Thymus (tissue), 11 donors: ENCODE measurements at regions not wholly inside any gene's neighbourhood (a gene's known extent, or its start where the extent isn't known, plus 50 kb on each side); places are given as distances from the start of the nearest gene placed in this dataset.
"Not testable (repeated sequence)": the region's sequence is repeated elsewhere in the genome, so short reads cannot be mapped to it uniquely, and the experiment has no call there.

Experiments used
- DNase-seq, 9 donors: peaks; one replicate each; pipeline ENCODE4 v3.0.0-alpha.2; 2013; ENCODE audit warnings: low spot score in 9 of 9, low read depth in 6 of 9, missing footprints in 1 of 9
- H3K27ac ChIP-seq, 2 donors: one replicate each; pipeline ENCODE4 v1.5.1; 2013; ENCODE audit warnings: control low read depth in 1 of 2, low read depth in 1 of 2, low read length in 1 of 2, mild to moderate bottlenecking in 1 of 2, moderate library complexity in 1 of 2
- H3K27me3 ChIP-seq, 2 donors: one replicate each; pipeline ENCODE4 v1.5.1; 2013; ENCODE audit warnings: low read length in 1 of 2; ENCODE audit not compliant: control insufficient read depth in 2 of 2, insufficient read depth in 1 of 2
- H3K36me3 ChIP-seq, 2 donors: one replicate each; pipeline ENCODE4 v1.5.1; 2013; ENCODE audit warnings: low read length in 1 of 2, mild to moderate bottlenecking in 1 of 2, moderate library complexity in 1 of 2; ENCODE audit not compliant: control insufficient read depth in 2 of 2, insufficient read depth in 2 of 2
- H3K4me1 ChIP-seq, 2 donors: one replicate each; pipeline ENCODE4 v1.5.1; 2013; ENCODE audit warnings: low read length in 2 of 2; ENCODE audit not compliant: control insufficient read depth in 2 of 2, insufficient read depth in 2 of 2
- H3K4me3 ChIP-seq, 2 donors: one replicate each; pipeline ENCODE4 v1.5.1; 2013; ENCODE audit warnings: low read length in 2 of 2, control low read depth in 1 of 2, mild to moderate bottlenecking in 1 of 2
- H3K9me3 ChIP-seq, 2 donors: one replicate each; pipeline ENCODE4 v1.5.1; 2013; ENCODE audit warnings: low read length in 1 of 2, mild to moderate bottlenecking in 1 of 2; ENCODE audit not compliant: control insufficient read depth in 2 of 2, insufficient read depth in 1 of 2
- WGBS: extraction: QIAGEN DNeasy Blood & Tissue Kit; methylation state at CpG from one replicate; pipeline ENCODE4 v1.1.7; 2013; 5-methylcytosine and 5-hydroxymethylcytosine counted together
- donor health status: healthy.

DNA sequence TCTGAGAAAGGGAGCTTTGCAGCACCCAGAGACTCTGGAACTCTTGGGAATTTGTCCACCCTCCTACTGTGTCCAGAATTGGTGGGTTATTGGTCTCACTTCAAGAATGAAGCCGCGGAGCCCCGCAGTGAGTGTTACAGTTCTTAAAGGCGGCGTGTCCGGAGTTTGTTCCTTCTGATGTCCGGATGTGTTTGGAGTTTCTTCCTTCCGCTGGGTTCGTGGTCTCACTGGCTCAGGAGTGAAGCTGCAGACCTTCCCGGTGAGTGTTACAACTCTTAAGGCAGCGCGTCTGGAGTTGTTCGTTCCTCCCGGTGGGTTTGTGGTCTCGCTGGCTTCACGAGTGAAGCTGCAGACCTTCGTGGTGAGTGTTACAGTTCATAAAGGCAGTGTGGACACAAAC, 824.7 kb downstream of the LRRTM4 start:
- not testable (repeated sequence) for H3K27me3 ChIP-seq, DNase-seq, H3K4me3 ChIP-seq, H3K9me3 ChIP-seq, H3K27ac ChIP-seq, H3K36me3 ChIP-seq, H3K4me1 ChIP-seq
- WGBS, result 90% methylated on average over 17 of the region's 17 CpGs

DNA sequence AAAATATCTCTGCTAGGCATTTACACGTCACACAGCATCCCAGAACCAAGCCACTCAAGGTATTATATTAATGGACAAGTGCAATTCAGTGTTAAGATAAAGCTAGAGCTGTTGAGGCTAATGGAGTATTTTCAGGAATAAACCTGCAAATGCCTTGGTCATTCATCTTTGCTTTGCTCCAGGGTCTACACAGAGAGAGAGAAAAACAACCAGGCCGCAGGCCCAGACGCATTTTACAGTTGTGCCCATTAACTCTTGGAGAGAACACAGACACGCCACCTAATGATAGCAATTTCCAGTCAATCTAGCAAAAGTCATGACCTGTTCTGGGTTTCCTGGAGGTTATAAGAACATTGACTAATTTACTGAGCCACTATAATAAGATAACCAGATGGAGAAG, 829.3 kb downstream of the LRRTM4 start:
- Histone ChIP-seq H3K36me3 (no peaks in the 10 kb centered on the region), H3K27ac (no peak overlapping the region), H3K4me3 (no peak overlapping the region), H3K9me3 (peaks cover 0 to 2% of the 10 kb centered on the region in 2 donors), H3K4me1 (no peaks in the 10 kb centered on the region), H3K27me3 (no peaks in the 10 kb centered on the region)
- 88% methylated on average over 4 of the region's 4 CpGs for WGBS
- DNase-seq, result no peak

DNA sequence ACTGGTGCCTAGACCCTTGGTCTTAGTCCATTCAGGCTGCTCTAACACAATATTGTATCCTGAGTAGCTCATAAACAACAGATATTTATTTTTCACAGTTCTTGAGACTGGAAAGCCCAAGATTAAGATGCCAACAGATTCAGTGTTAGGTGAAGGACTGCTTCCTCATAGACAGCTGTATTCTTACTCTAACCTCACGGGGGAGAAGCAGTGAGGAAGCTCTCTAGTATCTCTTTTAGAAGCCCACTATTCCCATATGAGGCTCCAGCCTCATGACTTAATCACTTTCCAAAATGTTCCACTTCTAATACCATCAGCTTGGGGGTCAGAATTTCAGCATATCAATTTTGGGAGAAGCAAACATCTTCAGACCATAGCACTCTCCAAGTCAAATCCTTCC, 833.4 kb downstream of the LRRTM4 start:
- no peak for DNase-seq
- Histone ChIP-seq H3K36me3 (no peaks in the 10 kb centered on the region), H3K9me3 (no peaks in the 10 kb centered on the region), H3K27me3 (no peaks in the 10 kb centered on the region), H3K4me1 (no peaks in the 10 kb centered on the region), H3K4me3 (no peak overlapping the region), H3K27ac (no peak overlapping the region)
- WGBS, result 75% methylated on average over 1 of the region's 1 CpG

DNA sequence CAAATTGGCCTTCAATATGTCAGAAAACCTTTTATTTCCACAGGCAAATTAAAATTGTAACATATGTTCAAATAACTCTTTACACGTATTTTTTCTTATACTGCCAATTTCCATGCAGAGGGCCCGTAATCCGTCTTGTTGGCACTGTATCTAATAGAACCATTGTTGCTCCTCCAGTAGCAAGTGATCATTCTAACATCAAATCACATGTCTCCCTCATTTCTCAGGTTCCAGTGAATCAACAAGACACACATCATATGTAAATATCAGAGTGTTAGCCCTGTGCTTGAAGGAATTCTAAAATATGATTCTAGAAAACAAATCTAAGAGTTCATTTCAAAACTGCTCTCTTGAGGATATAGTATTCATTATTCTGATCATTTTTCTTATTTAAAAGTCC, 834.3 kb downstream of the LRRTM4 start:
- Histone ChIP-seq H3K27me3 (no peaks in the 10 kb centered on the region), H3K27ac (no peak overlapping the region), H3K4me1 (no peaks in the 10 kb centered on the region), H3K9me3 (no peaks in the 10 kb centered on the region), H3K4me3 (no peak overlapping the region), H3K36me3 (no peaks in the 10 kb centered on the region)
- no peak for DNase-seq
- 96% methylated on average over 3 of the region's 3 CpGs for WGBS

DNA sequence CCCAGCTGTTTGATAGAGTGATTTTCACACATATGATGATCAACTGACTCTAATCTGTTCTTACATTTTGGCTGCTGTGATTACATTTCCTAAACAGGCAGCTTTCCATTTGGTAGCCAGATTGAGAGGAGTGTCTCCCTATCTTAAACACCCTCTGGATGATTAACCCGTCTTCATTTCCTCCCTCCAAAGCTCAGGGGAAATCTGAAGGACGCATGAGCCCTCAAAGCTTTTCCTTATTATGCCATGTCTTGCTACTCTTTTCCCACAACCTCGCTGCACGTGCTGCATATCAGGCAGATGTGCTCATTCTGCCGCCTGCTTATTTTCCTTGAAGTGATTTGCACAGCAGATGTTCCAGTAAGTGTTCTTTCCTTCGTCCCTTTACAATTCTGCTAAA, 837.4 kb downstream of the LRRTM4 start:
- Histone ChIP-seq H3K27me3 (no peaks in the 10 kb centered on the region), H3K4me3 (no peak overlapping the region), H3K9me3 (no peaks in the 10 kb centered on the region), H3K4me1 (no peaks in the 10 kb centered on the region), H3K27ac (no peak overlapping the region), H3K36me3 (no peaks in the 10 kb centered on the region)
- DNase-seq, result no peak
- 54% methylated on average over 6 of the region's 6 CpGs for WGBS

DNA sequence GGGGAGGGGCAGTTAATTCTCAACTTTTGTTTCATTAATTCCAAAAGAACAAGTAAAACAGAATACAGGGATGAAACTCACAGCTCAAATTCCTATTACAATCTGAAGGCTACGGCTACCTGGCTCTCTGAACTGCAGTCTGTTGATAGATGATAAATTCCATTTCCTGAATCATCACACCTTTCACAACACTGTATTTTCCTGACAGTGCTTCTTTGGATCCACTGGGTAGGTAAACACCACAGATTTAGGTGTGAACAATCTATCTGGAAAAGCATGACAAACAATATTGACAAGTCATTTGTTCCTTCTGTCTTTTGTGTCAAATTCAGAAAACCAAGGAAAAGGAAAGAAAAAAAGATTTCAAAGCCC, 843.2 kb downstream of the LRRTM4 start:
- H3K27me3 ChIP-seq, result no peaks in the 10 kb centered on the region
- H3K4me3 ChIP-seq, result no peak overlapping the region
- no peaks in the 10 kb centered on the region for H3K36me3 ChIP-seq
- 60% methylated on average over 1 of the region's 1 CpG for WGBS
- no peak for DNase-seq
- H3K27ac ChIP-seq, result no peak overlapping the region
- no peaks in the 10 kb centered on the region for H3K4me1 ChIP-seq
- H3K9me3 ChIP-seq, result no peaks in the 10 kb centered on the region

DNA sequence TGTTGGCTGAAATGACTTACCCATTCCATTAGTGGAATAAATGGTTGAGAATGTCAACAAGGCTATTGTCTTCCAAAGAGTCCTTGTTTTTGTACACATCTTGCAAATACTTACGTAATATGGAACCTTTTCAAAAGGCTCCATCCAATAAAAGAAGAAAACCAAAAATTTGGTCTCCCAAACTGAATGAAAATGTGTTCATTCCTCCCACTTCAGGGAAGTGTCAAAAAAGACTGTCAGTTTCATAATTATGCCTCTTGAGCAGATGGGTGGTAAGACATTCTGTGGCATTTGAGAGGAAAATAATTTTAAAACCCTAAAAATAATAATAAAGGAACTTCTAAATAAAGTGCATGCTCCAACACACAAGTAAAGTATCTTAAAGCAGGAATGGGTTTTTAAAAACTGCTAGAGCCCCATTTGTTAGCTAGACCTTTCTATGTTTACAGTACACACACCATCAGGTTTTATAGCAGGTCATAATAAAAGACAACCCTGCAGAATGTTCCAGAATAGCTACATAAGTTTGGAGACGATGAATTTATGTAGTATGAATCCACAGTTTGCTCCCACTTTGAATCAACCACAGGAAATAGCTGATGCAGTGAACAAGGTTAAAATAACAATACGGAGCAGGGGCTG, 843.7 kb downstream of the LRRTM4 start:
- Histone ChIP-seq H3K27ac (no peak overlapping the region), H3K27me3 (no peaks in the 10 kb centered on the region), H3K4me1 (no peaks in the 10 kb centered on the region), H3K9me3 (no peaks in the 10 kb centered on the region), H3K4me3 (no peak overlapping the region), H3K36me3 (no peaks in the 10 kb centered on the region)
- 43% methylated on average over 3 of the region's 3 CpGs for WGBS
- DNase-seq, result no peak

DNA sequence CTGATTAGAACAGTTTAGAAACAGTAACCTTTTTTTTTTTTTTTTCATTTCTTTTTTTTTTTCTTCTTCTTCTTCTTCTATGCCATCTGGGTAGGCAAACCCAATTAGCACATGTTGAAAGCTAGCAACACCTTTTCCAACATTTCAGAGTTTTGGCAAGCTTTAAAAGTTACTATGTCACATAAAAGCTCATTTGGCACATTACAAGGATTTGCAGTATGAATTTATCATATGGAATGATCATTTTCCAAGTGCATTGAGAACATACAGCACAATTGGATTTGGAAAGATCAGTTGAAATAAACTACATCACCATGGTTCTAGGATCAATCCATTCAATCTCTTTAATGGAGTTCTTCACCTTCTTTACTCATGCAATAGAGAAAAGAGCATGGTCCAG, 847.0 kb downstream of the LRRTM4 start:
- Histone ChIP-seq H3K27ac (no peak overlapping the region), H3K9me3 (no peaks in the 10 kb centered on the region), H3K4me1 (no peaks in the 10 kb centered on the region), H3K36me3 (no peaks in the 10 kb centered on the region), H3K4me3 (no peak overlapping the region), H3K27me3 (no peaks in the 10 kb centered on the region)
- DNase-seq, result no peak

DNA sequence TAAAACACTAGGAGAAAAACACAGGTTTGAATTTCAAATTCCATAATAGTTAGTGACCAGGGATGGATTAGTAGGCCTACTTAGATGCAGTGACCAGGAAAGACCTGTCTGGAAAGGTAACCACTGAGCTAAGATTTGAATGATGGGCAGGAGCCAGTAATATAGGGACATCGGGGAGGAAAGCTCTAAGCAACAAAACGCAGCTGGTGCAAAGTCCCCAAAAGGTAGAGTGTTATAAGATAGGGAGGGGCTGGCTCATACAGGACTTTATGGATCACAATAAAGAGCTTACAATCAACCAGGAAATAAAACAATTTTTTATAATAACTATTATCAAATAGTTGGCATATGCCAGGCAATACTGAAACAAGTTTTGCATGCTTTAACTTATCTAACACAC, 849.4 kb downstream of the LRRTM4 start:
- WGBS, result 94% methylated on average over 2 of the region's 2 CpGs
- H3K27me3 ChIP-seq, result no peaks in the 10 kb centered on the region
- no peak for DNase-seq
- H3K4me1 ChIP-seq, result no peaks in the 10 kb centered on the region
- H3K36me3 ChIP-seq, result no peaks in the 10 kb centered on the region
- no peak overlapping the region for H3K27ac ChIP-seq
- H3K4me3 ChIP-seq, result no peak overlapping the region
- no peaks in the 10 kb centered on the region for H3K9me3 ChIP-seq

DNA sequence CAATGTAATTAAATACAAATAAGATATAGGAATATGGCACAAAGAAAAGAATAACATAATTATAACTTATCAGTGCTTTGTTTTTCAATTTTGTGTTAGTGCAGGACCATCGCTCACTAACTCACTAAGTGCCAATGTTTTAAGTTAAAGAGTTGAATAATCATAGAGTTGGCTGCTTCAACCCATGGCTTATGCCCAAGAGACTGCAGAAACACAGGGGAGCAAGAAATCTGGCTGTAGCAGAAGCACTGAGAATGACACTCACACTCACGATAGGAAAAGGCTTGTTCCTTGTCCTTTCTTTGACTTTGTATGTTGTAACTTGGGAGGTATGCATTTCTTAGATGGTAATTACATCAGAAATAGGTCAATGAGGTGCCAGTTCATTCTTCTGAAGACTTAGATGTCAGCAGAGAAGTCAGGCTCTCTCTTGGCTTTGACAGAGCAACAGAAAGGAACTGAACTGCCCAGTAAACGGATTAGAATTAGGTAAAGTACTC, 852.2 kb downstream of the LRRTM4 start:
- WGBS, result 85% methylated on average over 3 of the region's 3 CpGs
- Histone ChIP-seq H3K9me3 (no peaks in the 10 kb centered on the region), H3K27me3 (no peaks in the 10 kb centered on the region), H3K4me3 (no peak overlapping the region), H3K27ac (no peak overlapping the region), H3K4me1 (no peaks in the 10 kb centered on the region), H3K36me3 (no peaks in the 10 kb centered on the region)
- DNase-seq, result no peak
